ENCODE measurements at regions not wholly inside any gene's neighbourhood (a gene's known extent, or its start where the extent isn't known, plus 50 kb on each side); places are given as distances from the start of the nearest gene placed in this dataset.
A peak's percentile ranks its signal among the peaks of the same experiment; 100 is the strongest.

DNA sequence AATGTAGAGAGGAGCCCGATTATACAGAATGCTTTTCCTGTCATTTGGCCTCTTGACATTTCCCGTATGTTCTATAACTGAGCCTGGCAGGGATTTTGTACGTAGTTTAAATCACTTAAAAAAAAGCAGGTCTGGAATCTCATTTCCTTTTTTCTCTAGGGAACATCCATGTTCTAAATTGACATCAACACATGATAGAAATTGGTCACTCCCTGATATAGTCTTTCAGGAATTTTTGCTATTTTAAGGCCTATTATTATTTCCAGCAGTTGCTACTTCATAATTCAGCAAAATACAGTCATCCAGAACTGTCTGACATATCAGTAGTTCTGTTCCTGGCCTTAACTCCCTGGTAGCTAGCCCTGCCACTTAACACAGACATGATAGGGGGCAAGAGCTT lies 565.7 kb upstream of the ZEB2 start:
- H3K9me3 ChIP-seq (ENCODE audit: low read depth) = no peaks in the 10 kb centered on the region
- TF ChIP-seq, protein P1, sequence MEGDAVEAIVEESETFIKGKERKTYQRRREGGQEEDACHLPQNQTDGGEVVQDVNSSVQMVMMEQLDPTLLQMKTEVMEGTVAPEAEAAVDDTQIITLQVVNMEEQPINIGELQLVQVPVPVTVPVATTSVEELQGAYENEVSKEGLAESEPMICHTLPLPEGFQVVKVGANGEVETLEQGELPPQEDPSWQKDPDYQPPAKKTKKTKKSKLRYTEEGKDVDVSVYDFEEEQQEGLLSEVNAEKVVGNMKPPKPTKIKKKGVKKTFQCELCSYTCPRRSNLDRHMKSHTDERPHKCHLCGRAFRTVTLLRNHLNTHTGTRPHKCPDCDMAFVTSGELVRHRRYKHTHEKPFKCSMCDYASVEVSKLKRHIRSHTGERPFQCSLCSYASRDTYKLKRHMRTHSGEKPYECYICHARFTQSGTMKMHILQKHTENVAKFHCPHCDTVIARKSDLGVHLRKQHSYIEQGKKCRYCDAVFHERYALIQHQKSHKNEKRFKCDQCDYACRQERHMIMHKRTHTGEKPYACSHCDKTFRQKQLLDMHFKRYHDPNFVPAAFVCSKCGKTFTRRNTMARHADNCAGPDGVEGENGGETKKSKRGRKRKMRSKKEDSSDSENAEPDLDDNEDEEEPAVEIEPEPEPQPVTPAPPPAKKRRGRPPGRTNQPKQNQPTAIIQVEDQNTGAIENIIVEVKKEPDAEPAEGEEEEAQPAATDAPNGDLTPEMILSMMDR (IDR thresholded peaks at IDR 0.05; ENCODE audit: low read depth, low read length) = no peak
- no peak overlapping the region for H3K27ac ChIP-seq
- H3K27me3 ChIP-seq = no peaks in the 10 kb centered on the region
- no peaks in the 10 kb centered on the region for H3K36me3 ChIP-seq
- DNase-seq (ENCODE audit: low read depth in 1 of 2, low spot score in 1 of 2) = peak in 1 of 2 donors; percentile 4
- H3K4me3 ChIP-seq = no peak overlapping the region
- peaks cover 6% of the 10 kb centered on the region for H3K4me1 ChIP-seq (ENCODE audit: low read depth)

DNA sequence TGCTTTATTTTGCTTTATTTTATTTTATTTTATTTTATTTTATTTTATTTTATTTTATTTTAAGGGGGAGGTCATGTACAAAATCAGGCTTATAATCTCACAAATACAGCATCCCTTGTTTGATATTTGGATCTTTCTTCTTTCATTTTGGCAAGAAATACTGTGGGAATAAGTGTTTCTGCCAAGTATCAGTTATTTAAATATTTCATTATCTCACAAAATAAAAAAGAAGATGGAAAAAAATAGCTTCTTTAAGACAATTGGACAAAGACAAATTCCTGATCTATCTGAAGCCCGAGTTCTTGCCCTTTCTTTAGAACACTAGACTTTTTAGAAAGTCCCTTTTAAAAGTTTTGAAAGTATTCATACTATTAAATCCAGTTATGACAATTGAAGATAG lies 560.5 kb upstream of the ZEB2 start:
- Histone ChIP-seq H3K27me3 (no peaks in the 10 kb centered on the region), H3K27ac (no peak overlapping the region), H3K36me3 (no peaks in the 10 kb centered on the region), H3K4me1 (ENCODE audit: low read depth) (no peaks in the 10 kb centered on the region), H3K9me3 (ENCODE audit: low read depth) (no peaks in the 10 kb centered on the region), H3K4me3 (no peak overlapping the region)
- DNase-seq (ENCODE audit: low read depth in 1 of 2, low spot score in 1 of 2) = no peak
- TF ChIP-seq, protein P1 (IDR thresholded peaks at IDR 0.05; ENCODE audit: low read depth, low read length) = no peak

DNA sequence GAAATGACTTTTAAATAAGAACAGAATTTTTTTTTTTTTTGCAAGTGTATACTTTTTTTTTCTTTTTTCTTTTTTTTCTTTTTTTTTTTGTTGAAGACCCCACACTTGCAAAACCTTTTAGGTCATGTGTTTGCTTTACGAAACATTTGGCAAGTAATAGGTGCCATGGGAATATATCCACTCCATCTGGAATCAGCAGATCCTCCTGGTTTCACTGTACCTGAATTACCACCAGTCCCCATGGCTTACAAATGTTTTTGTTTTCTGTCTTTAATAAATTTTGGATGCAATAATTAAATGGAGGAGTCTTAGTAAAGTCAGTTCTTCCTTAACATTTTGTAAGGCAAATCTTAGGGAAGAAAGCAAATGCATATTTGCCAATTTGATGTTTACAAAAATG lies 559.7 kb upstream of the ZEB2 start:
- Histone ChIP-seq H3K4me3 (no peak overlapping the region), H3K4me1 (ENCODE audit: low read depth) (no peaks in the 10 kb centered on the region), H3K9me3 (ENCODE audit: low read depth) (no peaks in the 10 kb centered on the region), H3K27ac (no peak overlapping the region), H3K27me3 (no peaks in the 10 kb centered on the region), H3K36me3 (no peaks in the 10 kb centered on the region)
- TF ChIP-seq, protein P1 (IDR thresholded peaks at IDR 0.05; ENCODE audit: low read depth, low read length) = no peak
- no peak for DNase-seq (ENCODE audit: low read depth in 1 of 2, low spot score in 1 of 2)

DNA sequence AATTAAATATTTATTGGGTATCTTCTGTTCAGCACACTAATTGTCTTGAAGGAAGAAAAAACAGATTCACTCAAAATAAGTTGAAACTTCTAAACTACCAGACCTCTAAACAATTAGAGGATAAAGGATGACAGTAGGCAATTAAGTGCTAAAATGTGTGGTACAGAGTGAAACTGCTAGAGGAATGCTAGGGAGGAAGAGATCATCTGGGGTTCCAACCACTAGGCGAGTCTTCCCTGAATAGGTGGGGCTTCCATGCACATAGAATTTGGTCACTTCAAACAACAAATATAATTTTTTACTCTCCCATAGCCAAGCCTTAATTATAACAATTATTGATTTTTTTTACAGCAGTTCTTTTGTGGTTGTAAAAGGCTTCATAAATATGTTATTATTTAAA lies 559.0 kb upstream of the ZEB2 start:
- no peaks in the 10 kb centered on the region for H3K36me3 ChIP-seq
- no peak overlapping the region for H3K4me3 ChIP-seq
- H3K27ac ChIP-seq = no peak overlapping the region
- no peak for DNase-seq (ENCODE audit: low read depth in 1 of 2, low spot score in 1 of 2)
- H3K4me1 ChIP-seq (ENCODE audit: low read depth) = no peaks in the 10 kb centered on the region
- H3K27me3 ChIP-seq = no peaks in the 10 kb centered on the region
- no peaks in the 10 kb centered on the region for H3K9me3 ChIP-seq (ENCODE audit: low read depth)
- TF ChIP-seq, protein P1 (IDR thresholded peaks at IDR 0.05; ENCODE audit: low read depth, low read length) = no peak

DNA sequence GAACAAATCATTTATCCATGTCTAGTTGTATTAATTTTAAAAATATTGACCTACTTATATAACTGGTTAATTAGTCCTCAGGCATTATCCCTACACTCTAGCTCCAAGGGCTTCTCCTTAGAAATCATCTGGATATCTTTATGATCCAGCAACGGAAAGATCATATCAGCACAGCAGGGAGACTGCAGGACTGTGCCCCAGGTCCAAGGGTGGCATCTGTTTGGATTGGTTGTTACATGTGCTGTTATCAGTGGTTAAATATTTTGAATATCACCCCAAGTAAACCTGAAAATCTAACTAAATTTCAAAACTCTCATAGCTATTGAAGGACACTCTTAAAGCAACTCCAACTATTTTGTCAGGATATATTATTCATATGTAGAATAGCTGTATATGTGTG lies 556.2 kb upstream of the ZEB2 start:
- Histone ChIP-seq H3K36me3 (no peaks in the 10 kb centered on the region), H3K27me3 (no peaks in the 10 kb centered on the region), H3K4me1 (ENCODE audit: low read depth) (no peaks in the 10 kb centered on the region), H3K9me3 (ENCODE audit: low read depth) (no peaks in the 10 kb centered on the region), H3K4me3 (no peak overlapping the region), H3K27ac (no peak overlapping the region)
- no peak for DNase-seq (ENCODE audit: low read depth in 1 of 2, low spot score in 1 of 2)
- TF ChIP-seq, protein P1 (IDR thresholded peaks at IDR 0.05; ENCODE audit: low read depth, low read length) = no peak
